NCI-H1105 treated with DMSO at 0.1 percent for 48 hours (cell line): ENCODE measurements at regions not wholly inside any gene's neighbourhood (a gene's known extent, or its start where the extent isn't known, plus 50 kb on each side); places are given as distances from the start of the nearest gene placed in this dataset.
A peak's percentile ranks its signal among the peaks of the same experiment; 100 is the strongest.

Experiments
- DNase-seq: peaks from one replicate; lab custom pipeline; 2025; lab: John Stamatoyannopoulos, UW

GRCh38 chr21:18460979-18461378 lies 57.4 kb upstream of the TMPRSS15 start:
- no peak for DNase-seq

- DNase-seq = no peak
Observed at GRCh38 chr21:18461743-18462142, 58.2 kb upstream of the TMPRSS15 start.

- DNase-seq = no peak
Observed at GRCh38 chr21:18467715-18468114, 64.1 kb upstream of the TMPRSS15 start.

GRCh38 chr21:18468790-18469189 lies 65.2 kb upstream of the TMPRSS15 start:
- no peak for DNase-seq

- DNase-seq = no peak
Observed at GRCh38 chr21:18476639-18477038, 73.1 kb upstream of the TMPRSS15 start.

- no peak for DNase-seq
Observed at GRCh38 chr21:18477043-18477442, 73.5 kb upstream of the TMPRSS15 start.

GRCh38 chr21:18478513-18478912 lies 74.9 kb upstream of the TMPRSS15 start:
- no peak for DNase-seq

GRCh38 chr21:18488252-18488651 lies 84.7 kb upstream of the TMPRSS15 start:
- DNase-seq = no peak

GRCh38 chr21:18493422-18493821 lies 89.8 kb upstream of the TMPRSS15 start:
- no peak for DNase-seq

- DNase-seq = no peak
Observed at GRCh38 chr21:18495523-18495922, 91.9 kb upstream of the TMPRSS15 start.

GRCh38 chr21:18498431-18498830 lies 94.8 kb upstream of the TMPRSS15 start:
- DNase-seq = no peak

GRCh38 chr21:18499761-18500376 lies 96.3 kb upstream of the TMPRSS15 start:
- peak; percentile 53 for DNase-seq

- DNase-seq = no peak
Observed at GRCh38 chr21:18518054-18518481, 114.5 kb upstream of the TMPRSS15 start.

- no peak for DNase-seq
Observed at GRCh38 chr21:18521204-18521603, 117.6 kb upstream of the TMPRSS15 start.

- peak; percentile 41 for DNase-seq
Observed at GRCh38 chr21:18522181-18522972, 118.8 kb upstream of the TMPRSS15 start.

- no peak for DNase-seq
Observed at GRCh38 chr21:18524097-18524880, 120.7 kb upstream of the TMPRSS15 start.

GRCh38 chr21:18529254-18529653 lies 125.7 kb upstream of the TMPRSS15 start:
- DNase-seq = peak; percentile 76

GRCh38 chr21:18542081-18542480 lies 138.5 kb upstream of the TMPRSS15 start:
- no peak for DNase-seq

GRCh38 chr21:18545908-18546307 lies 142.3 kb upstream of the TMPRSS15 start:
- DNase-seq = no peak

- no peak for DNase-seq
Observed at GRCh38 chr21:18547347-18547746, 143.8 kb upstream of the TMPRSS15 start.

- no peak for DNase-seq
Observed at GRCh38 chr21:18548249-18548648, 144.7 kb upstream of the TMPRSS15 start.

GRCh38 chr21:18549214-18549905 lies 145.8 kb upstream of the TMPRSS15 start:
- no peak for DNase-seq
